Peyer's patch (tissue), 4 donors: ENCODE measurements at regions not wholly inside any gene's neighbourhood (a gene's known extent, or its start where the extent isn't known, plus 50 kb on each side); places are given as distances from the start of the nearest gene placed in this dataset.

Source experiments
- POLR2A ChIP-seq, 2 donors: fragments of 450-650 bp; IDR thresholded peaks; one replicate each; pipeline ENCODE4 v1.5.1; 2017; ENCODE audit warnings: antibody characterized with exemption in 2 of 2, mild to moderate bottlenecking in 2 of 2, moderate library complexity in 2 of 2
- TF ChIP-seq, protein P1 (sequence below), 6 experiments: fragments of 450-650 bp in 4 of 6; fragments of 200-600 bp in 2 of 6; sonication (generic) in 1 of 6; IDR thresholded peaks; one replicate each; pipeline ENCODE4 v1.5.1; 2017 to 2019; ENCODE audit warnings: antibody characterized with exemption in 6 of 6, mild to moderate bottlenecking in 3 of 6, moderate library complexity in 1 of 6

GRCh38 chr3:181336597-181336996 lies 347.1 kb upstream of the DNAJC19 start:
- TF ChIP-seq, protein P1, sequence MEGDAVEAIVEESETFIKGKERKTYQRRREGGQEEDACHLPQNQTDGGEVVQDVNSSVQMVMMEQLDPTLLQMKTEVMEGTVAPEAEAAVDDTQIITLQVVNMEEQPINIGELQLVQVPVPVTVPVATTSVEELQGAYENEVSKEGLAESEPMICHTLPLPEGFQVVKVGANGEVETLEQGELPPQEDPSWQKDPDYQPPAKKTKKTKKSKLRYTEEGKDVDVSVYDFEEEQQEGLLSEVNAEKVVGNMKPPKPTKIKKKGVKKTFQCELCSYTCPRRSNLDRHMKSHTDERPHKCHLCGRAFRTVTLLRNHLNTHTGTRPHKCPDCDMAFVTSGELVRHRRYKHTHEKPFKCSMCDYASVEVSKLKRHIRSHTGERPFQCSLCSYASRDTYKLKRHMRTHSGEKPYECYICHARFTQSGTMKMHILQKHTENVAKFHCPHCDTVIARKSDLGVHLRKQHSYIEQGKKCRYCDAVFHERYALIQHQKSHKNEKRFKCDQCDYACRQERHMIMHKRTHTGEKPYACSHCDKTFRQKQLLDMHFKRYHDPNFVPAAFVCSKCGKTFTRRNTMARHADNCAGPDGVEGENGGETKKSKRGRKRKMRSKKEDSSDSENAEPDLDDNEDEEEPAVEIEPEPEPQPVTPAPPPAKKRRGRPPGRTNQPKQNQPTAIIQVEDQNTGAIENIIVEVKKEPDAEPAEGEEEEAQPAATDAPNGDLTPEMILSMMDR (IDR thresholded peaks at IDR 0.05), result no peak
- TF ChIP-seq POLR2A (IDR thresholded peaks at IDR 0.05), result no peak
